ENCODE measurements at regions not wholly inside any gene's neighbourhood (a gene's known extent, or its start where the extent isn't known, plus 50 kb on each side); places are given as distances from the start of the nearest gene placed in this dataset.

GRCh38 chr2:108101481-108101880, 115.2 kb downstream of the SLC5A7 start:
- TF ChIP-seq, protein P1, sequence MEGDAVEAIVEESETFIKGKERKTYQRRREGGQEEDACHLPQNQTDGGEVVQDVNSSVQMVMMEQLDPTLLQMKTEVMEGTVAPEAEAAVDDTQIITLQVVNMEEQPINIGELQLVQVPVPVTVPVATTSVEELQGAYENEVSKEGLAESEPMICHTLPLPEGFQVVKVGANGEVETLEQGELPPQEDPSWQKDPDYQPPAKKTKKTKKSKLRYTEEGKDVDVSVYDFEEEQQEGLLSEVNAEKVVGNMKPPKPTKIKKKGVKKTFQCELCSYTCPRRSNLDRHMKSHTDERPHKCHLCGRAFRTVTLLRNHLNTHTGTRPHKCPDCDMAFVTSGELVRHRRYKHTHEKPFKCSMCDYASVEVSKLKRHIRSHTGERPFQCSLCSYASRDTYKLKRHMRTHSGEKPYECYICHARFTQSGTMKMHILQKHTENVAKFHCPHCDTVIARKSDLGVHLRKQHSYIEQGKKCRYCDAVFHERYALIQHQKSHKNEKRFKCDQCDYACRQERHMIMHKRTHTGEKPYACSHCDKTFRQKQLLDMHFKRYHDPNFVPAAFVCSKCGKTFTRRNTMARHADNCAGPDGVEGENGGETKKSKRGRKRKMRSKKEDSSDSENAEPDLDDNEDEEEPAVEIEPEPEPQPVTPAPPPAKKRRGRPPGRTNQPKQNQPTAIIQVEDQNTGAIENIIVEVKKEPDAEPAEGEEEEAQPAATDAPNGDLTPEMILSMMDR (IDR thresholded peaks at IDR 0.05): no peak
- no peak overlapping the region for H3K27ac ChIP-seq
- H3K4me1 ChIP-seq: no peaks in the 10 kb centered on the region
- H3K27me3 ChIP-seq: no peaks in the 10 kb centered on the region
- no peak overlapping the region for H3K4me3 ChIP-seq
- intact Hi-C loops (cut with DNase I): no loop called here
- no peak for DNase-seq (ENCODE audit: low spot score in 2 of 2)
- no peaks in the 10 kb centered on the region for H3K36me3 ChIP-seq
- no peaks in the 10 kb centered on the region for H3K9me3 ChIP-seq

DNA sequence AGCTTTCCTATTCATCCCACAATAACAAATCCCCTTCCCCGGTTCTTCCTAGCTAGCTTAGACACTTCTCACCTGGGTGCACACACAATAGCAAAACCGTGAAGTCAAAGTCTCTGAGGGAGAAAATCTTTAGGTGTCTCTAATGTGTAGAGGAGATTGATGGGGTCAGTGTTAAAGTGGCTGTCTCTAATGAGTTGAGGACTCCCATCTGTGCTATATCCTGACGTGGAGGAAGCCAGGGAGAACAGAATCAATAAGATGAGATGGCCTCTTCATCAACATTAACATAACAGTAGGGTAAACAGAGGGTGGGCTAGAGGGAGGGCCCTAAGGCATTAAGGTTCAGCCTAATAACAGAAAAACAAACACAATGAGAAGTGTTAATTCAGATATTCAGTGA, 120.4 kb downstream of the SLC5A7 start:
- H3K4me1 ChIP-seq: no peaks in the 10 kb centered on the region
- H3K9me3 ChIP-seq: no peaks in the 10 kb centered on the region
- no peaks in the 10 kb centered on the region for H3K27me3 ChIP-seq
- no peak for DNase-seq (ENCODE audit: low spot score in 2 of 2)
- intact Hi-C loops (cut with DNase I): no loop called here
- TF ChIP-seq, protein P1 (IDR thresholded peaks at IDR 0.05): no peak
- H3K36me3 ChIP-seq: no peaks in the 10 kb centered on the region
- H3K4me3 ChIP-seq: no peak overlapping the region
- no peak overlapping the region for H3K27ac ChIP-seq

DNA sequence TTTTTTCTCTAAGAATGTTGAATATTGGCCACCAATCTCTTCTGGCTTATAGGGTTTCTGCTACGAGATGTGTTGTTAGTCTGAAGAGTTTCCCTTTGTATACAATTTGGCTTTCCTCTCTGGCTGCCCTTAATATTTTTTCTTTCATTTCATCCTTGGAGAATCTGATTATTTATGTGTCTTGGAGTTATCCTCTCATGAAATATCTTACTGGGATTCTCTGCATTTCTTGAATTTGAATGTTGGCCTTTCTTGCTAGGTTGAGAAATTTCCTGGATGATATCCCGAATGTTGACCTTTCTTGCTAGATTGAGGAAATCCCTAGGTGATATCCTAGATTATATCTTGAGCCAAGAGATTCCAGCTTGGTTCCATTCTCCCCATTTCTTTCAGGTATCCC, 125.6 kb downstream of the SLC5A7 start:
- no peak for DNase-seq (ENCODE audit: low spot score in 2 of 2)
- H3K9me3 ChIP-seq: no peaks in the 10 kb centered on the region
- intact Hi-C loops (cut with DNase I): no loop called here

DNA sequence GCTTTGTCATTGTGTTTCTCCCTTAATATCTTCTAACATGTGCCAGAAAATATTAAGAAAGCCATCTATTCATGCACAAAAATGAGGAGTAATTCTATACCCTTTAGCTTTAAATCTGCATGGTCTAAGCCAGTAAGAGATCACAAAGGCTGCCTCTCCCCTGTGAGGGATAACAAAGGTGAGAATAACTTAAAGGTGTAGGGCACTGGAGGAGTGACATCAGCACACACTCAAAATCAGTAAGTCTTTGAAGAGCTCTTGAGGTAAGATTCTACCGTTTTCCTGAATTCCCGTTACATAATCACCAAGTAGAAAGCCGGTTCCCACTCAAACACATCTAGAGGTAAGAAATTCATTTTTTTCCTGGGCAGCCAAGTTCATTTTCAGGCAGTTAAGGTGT, 123.9 kb upstream of the SULT1C3 start:
- TF ChIP-seq, protein P1 (IDR thresholded peaks at IDR 0.05): no peak
- H3K27me3 ChIP-seq: no peaks in the 10 kb centered on the region
- no peak for DNase-seq (ENCODE audit: low spot score in 2 of 2)
- H3K4me3 ChIP-seq: no peak overlapping the region
- no peak overlapping the region for H3K27ac ChIP-seq
- intact Hi-C loops (cut with DNase I): no loop called here
- H3K9me3 ChIP-seq: no peaks in the 10 kb centered on the region
- H3K36me3 ChIP-seq: no peaks in the 10 kb centered on the region
- H3K4me1 ChIP-seq: no peaks in the 10 kb centered on the region

More for the DNA sequence above, 125.6 kb downstream of the SLC5A7 start:
- no peaks in the 10 kb centered on the region for H3K4me1 ChIP-seq
- H3K27me3 ChIP-seq: no peaks in the 10 kb centered on the region
- TF ChIP-seq, protein P1 (IDR thresholded peaks at IDR 0.05): no peak
- no peak overlapping the region for H3K27ac ChIP-seq
- H3K36me3 ChIP-seq: no peaks in the 10 kb centered on the region
- H3K4me3 ChIP-seq: no peak overlapping the region

DNA sequence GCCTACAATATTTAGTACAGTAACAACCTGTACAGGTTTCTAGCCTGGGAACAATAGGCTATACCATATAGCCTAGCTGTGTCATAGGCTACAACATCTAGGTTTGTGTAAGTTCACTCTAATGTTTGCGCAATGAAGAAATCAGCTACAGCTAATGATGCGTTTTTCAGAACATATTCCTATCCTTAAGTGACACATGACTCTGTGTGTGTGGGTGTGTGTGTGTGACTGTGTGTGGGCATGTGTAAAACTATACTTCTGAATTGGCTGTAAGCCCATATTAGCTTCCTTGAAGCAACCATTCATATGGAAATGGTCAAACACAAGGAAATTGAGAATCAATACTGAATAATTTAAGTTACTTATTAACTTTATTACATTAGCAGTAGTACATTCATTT, 120.8 kb upstream of the SULT1C3 start:
- H3K4me1 ChIP-seq: no peaks in the 10 kb centered on the region
- no peak for DNase-seq (ENCODE audit: low spot score in 2 of 2)
- intact Hi-C loops (cut with DNase I): no loop called here
- H3K36me3 ChIP-seq: no peaks in the 10 kb centered on the region
- TF ChIP-seq, protein P1 (IDR thresholded peaks at IDR 0.05): no peak
- H3K9me3 ChIP-seq: no peaks in the 10 kb centered on the region
- H3K27ac ChIP-seq: no peak overlapping the region
- no peak overlapping the region for H3K4me3 ChIP-seq
- H3K27me3 ChIP-seq: no peaks in the 10 kb centered on the region

DNA sequence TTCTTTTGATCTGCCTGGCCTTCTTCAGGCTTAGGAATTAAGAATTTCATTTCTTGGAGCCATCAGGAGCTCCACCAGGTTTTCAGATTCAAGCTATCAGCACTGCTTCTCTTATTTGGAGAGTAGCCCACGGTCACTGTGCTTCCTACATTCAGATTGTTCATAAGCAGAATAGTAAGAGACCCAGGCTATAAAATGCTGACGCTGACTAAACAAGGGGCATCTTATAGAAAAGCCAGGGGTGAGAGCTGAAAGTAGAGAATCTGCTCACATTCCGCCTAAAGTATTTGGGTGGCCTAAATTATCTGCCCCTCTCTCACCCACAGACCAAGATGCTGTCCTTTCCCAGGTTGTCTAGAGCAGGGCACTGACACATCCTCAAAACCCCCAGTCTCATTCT, 120.3 kb upstream of the SULT1C3 start:
- intact Hi-C loops (cut with DNase I): no loop called here
- Histone ChIP-seq H3K4me1 (no peaks in the 10 kb centered on the region), H3K27me3 (no peaks in the 10 kb centered on the region), H3K4me3 (no peak overlapping the region), H3K36me3 (no peaks in the 10 kb centered on the region), H3K27ac (no peak overlapping the region), H3K9me3 (no peaks in the 10 kb centered on the region)
- TF ChIP-seq, protein P1 (IDR thresholded peaks at IDR 0.05): no peak
- DNase-seq (ENCODE audit: low spot score in 2 of 2): no peak

Data from ascending aorta (tissue), 2 donors.